Heart left ventricle (tissue), 16 donors: ENCODE measurements at regions not wholly inside any gene's neighbourhood (a gene's known extent, or its start where the extent isn't known, plus 50 kb on each side); places are given as distances from the start of the nearest gene placed in this dataset.
"Not testable (repeated sequence)": the region's sequence is repeated elsewhere in the genome, so short reads cannot be mapped to it uniquely, and the experiment has no call there.

Experiments
- ATAC-seq, 4 donors: fragments of 200-7000 bp; cut with Tn5 transposase; one replicate each; pipeline ENCODE4 v1.9.1; 2020 to 2022; ENCODE audit warnings: moderate library complexity in 4 of 4, mild to moderate bottlenecking in 3 of 4, moderate number of reproducible peaks in 1 of 4
- DNase-seq, 5 donors: peaks; one replicate each; pipeline ENCODE4 v3.0.0-alpha.2; 2020
- H3K27ac ChIP-seq, 12 donors: fragments of 200-600 bp; sonication (generic) in 4 of 12; one replicate each; pipeline versions ENCODE4 v1.5.0 to v1.8.0; 2016 to 2022; ENCODE audit warnings: mild to moderate bottlenecking in 2 of 12
- H3K27me3 ChIP-seq, 9 donors: fragments of 200-600 bp; sonication (generic) in 2 of 9; one replicate each; pipeline versions ENCODE4 v1.5.1 to v1.8.0; 2016 to 2022; ENCODE audit warnings: mild to moderate bottlenecking in 3 of 9
- H3K36me3 ChIP-seq, 9 donors: fragments of 200-600 bp; sonication (generic) in 2 of 9; one replicate each; pipeline versions ENCODE4 v1.5.0 to v1.8.0; 2018 to 2022; ENCODE audit warnings: mild to moderate bottlenecking in 2 of 9
- H3K4me1 ChIP-seq, 12 donors: fragments of 200-600 bp; sonication (generic) in 4 of 12; one replicate each; pipeline versions ENCODE4 v1.5.0 to v1.8.0; 2016 to 2022; ENCODE audit warnings: mild to moderate bottlenecking in 3 of 12
- H3K4me3 ChIP-seq, 12 donors: fragments of 200-600 bp; sonication (generic) in 4 of 12; one replicate each; pipeline versions ENCODE4 v1.5.0 to v1.8.0; 2017 to 2022; ENCODE audit warnings: mild to moderate bottlenecking in 9 of 12, moderate library complexity in 4 of 12
- H3K9me3 ChIP-seq, 12 donors: fragments of 200-600 bp; sonication (generic) in 4 of 12; one replicate each; pipeline versions ENCODE4 v1.5.0 to v1.8.0; 2016 to 2022; ENCODE audit warnings: mild to moderate bottlenecking in 1 of 12
- POLR2A ChIP-seq, 2 donors: fragments of 450-650 bp; IDR thresholded peaks; one replicate each; pipeline ENCODE4 v1.6.1; 2017; ENCODE audit warnings: antibody characterized with exemption in 2 of 2, mild to moderate bottlenecking in 2 of 2, moderate library complexity in 2 of 2
- WGBS, 4 donors: extraction: QIAGEN DNeasy Blood & Tissue Kit in 2 of 4; methylation state at CpG; one replicate each; pipeline versions ENCODE4 v1.1.5 to v1.1.7; 2013 to 2018; 5-methylcytosine and 5-hydroxymethylcytosine counted together
- intact Hi-C, 10 donors: fragments of 100-400 bp; cut with DNase I; formaldehyde crosslinking; loops; one replicate each; pipeline versions ENCODE4 v1.11.1 to v1.14.2; 2022
- TF ChIP-seq, protein P1 (sequence below), 12 donors: fragments of 200-600 bp; sonication (generic) in 4 of 12; IDR thresholded peaks; one replicate each; pipeline versions ENCODE4 v1.5.0 to v1.8.0; 2018 to 2022; ENCODE audit warnings: antibody characterized with exemption in 12 of 12, mild to moderate bottlenecking in 5 of 12
- donor health status: ischemic (EF 13 %, LVEDD 7.1; RV severe dilation, severe dysfunction).
- donor health status: healthy with polysubstance abuse.
- donor health status: DM: no; HTN: yes; CAD: no.
- donor health status: DM: no; HTN: no; CAD: no.
- donor health status: ischemic (EF 25% LVEDD 6.9; RV normal size, moderate dysfunction).
- donor health status: ischemic (EF 25% LVEDD 5.7; RV mildly dilated, moderate dysfunction).
- donor health status: healthy.
- donor health status: DM: yes; HTN: yes; CAD: no.
- donor health status: ischemic (EF 35%, LVEDD 5.7; RV mildly dilated, moderate dysfunction).
- donor health status: nonischemic (EF 11% LVEDD 7.7; RV severe dilation, severe dysfunction).
- donor health status: DM: yes; HTN: yes; CAD: no.
- donor health status: PGD.
- donor health status: ischemic (EF 29% LVEDD 5.4; RV normal size, mild dysfunction).
- donor health status: nonischemic (EF 23%, LVEDD 6.1; RV moderate dilation, normal function).

DNA sequence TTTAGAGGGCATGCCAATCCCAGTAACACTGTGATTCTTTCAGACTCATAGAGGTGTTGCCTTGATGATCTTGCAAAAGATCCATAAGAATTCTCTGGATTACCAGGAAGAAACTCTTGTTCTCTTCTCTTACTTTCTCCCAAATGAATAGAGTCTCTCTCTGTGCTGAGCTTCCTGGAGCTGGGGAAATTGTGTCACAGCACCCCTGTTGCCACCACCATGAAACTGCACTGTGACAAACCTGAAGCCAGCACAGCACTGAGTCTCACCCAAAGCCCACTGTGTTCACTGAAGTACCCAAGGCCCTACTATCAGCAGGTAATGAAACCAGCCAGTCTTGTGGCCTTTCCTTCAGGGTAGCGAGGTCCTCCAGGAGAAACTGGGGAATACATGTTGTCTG, 332.7 kb upstream of the FGF16 start:
- ATAC-seq = no peak
- H3K4me3 ChIP-seq = no peak overlapping the region
- no peaks in the 10 kb centered on the region for H3K4me1 ChIP-seq
- TF ChIP-seq POLR2A (IDR thresholded peaks at IDR 0.05) = no peak
- TF ChIP-seq, protein P1, sequence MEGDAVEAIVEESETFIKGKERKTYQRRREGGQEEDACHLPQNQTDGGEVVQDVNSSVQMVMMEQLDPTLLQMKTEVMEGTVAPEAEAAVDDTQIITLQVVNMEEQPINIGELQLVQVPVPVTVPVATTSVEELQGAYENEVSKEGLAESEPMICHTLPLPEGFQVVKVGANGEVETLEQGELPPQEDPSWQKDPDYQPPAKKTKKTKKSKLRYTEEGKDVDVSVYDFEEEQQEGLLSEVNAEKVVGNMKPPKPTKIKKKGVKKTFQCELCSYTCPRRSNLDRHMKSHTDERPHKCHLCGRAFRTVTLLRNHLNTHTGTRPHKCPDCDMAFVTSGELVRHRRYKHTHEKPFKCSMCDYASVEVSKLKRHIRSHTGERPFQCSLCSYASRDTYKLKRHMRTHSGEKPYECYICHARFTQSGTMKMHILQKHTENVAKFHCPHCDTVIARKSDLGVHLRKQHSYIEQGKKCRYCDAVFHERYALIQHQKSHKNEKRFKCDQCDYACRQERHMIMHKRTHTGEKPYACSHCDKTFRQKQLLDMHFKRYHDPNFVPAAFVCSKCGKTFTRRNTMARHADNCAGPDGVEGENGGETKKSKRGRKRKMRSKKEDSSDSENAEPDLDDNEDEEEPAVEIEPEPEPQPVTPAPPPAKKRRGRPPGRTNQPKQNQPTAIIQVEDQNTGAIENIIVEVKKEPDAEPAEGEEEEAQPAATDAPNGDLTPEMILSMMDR (IDR thresholded peaks at IDR 0.05) = no peak
- H3K27ac ChIP-seq = no peak overlapping the region
- DNase-seq = no peak
- no peaks in the 10 kb centered on the region for H3K27me3 ChIP-seq
- H3K36me3 ChIP-seq = no peaks in the 10 kb centered on the region
- WGBS, 4 donors = 50 to 86% (median 65%) methylated on average over 1 of the region's 1 CpG
- no peaks in the 10 kb centered on the region for H3K9me3 ChIP-seq
- intact Hi-C loops = no loop called here

DNA sequence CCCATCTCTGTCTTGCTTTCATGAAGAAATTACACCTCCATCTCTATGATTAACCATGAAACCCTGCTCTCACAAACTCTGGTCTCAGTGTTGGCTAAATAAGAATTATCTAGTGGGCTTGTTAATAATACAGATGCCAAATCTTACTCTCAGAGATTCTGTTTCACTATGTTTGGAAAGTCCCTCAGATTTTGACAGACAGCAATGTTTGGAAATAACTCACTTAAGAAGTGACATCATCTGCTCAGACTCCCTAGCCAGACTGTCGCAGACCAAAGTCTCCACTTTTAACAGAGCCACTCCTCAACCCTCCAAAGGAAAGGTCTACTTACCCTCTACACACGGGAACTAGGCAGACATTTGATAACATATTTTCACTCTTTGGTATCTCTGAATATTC, 328.5 kb upstream of the FGF16 start:
- intact Hi-C loops = no loop called here
- Histone ChIP-seq H3K27me3 (no peaks in the 10 kb centered on the region), H3K4me1 (no peaks in the 10 kb centered on the region), H3K27ac (no peak overlapping the region), H3K9me3 (peaks cover 0 to 10% (median 0%) of the 10 kb centered on the region in 12 donors), H3K4me3 (no peak overlapping the region), H3K36me3 (no peaks in the 10 kb centered on the region)
- TF ChIP-seq, protein P1 (IDR thresholded peaks at IDR 0.05) = no peak
- no peak for TF ChIP-seq POLR2A (IDR thresholded peaks at IDR 0.05)
- ATAC-seq = no peak
- 23 to 72% (median 42%) methylated on average over 2 of the region's 2 CpGs for WGBS, 4 donors
- no peak for DNase-seq

DNA sequence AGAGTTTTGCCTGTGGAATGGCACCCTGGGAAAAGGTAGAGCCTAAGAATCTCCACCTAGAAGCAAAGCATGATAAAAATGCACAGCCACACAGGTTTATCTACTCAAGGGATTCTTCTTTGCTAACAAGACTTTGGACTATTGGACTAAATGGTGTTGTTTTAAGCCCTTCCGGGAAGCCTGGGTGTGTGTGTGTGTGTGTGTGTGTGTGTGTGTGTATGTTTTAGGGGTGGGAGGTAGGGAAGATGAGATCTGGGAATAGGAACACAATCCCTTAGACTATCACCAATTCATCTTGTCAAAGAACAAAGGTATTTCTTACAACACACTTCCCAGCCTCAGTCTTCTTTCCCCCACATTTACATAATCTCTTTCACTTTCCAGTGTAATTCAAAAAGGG, 327.5 kb upstream of the FGF16 start:
- Histone ChIP-seq H3K27me3 (no peaks in the 10 kb centered on the region), H3K9me3 (peaks cover 0 to 10% (median 0%) of the 10 kb centered on the region in 12 donors), H3K36me3 (no peaks in the 10 kb centered on the region), H3K4me1 (no peaks in the 10 kb centered on the region), H3K4me3 (no peak overlapping the region), H3K27ac (no peak overlapping the region)
- DNase-seq (no peak), ATAC-seq (no peak)
- 55 to 79% (median 64%) methylated on average over 1 of the region's 1 CpG for WGBS, 4 donors
- intact Hi-C loops = no loop called here
- TF ChIP-seq POLR2A (IDR thresholded peaks at IDR 0.05) = no peak
- TF ChIP-seq, protein P1 (IDR thresholded peaks at IDR 0.05) = no peak

DNA sequence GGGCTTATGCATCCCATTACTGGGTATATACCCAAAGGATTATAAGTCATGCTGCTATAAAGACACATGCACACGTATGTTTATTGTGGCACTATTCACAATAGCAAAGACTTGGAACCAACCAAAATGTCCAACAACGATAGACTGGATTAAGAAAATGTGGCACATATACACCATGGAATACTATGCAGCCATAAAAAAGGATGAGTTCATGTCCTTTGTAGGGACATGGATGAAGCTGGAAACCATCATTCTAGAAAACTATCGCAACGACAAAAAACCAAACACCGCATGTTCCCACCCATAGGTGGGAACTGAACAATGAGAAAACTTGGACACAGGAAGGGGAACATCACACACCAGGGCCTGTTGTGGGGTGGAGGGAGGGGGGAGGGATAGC, 323.3 kb upstream of the FGF16 start:
- H3K27me3 ChIP-seq, H3K27ac ChIP-seq, intact Hi-C loops, H3K36me3 ChIP-seq, H3K4me3 ChIP-seq, DNase-seq, H3K4me1 ChIP-seq, H3K9me3 ChIP-seq, ATAC-seq: not testable (repeated sequence)
- 85 to 96% (median 89%) methylated on average over 4 to 5 of the region's 5 CpGs for WGBS, 4 donors

DNA sequence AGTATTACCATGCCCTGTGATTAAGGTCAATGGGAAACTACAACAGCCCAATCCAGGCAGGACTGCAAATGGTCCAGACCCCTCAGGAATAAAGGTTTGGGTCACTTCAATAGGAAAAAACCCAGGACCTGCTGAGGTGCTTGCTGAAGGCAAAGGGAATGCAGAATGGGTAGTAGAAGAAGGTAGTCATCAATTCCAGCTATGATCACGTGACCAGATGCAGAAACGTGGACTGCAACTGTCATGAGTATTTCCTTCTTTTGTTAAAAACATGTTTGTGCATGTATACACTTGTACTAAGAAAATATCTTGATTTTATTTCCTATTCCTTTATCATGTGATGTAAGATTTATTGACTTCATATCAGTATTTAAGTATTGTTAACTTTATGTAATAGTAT, 319.6 kb upstream of the FGF16 start:
- H3K4me3 ChIP-seq, DNase-seq, H3K27me3 ChIP-seq, intact Hi-C loops, ATAC-seq, H3K36me3 ChIP-seq, H3K27ac ChIP-seq, H3K4me1 ChIP-seq: not testable (repeated sequence)
- H3K9me3 ChIP-seq = peaks cover 0 to 10% (median 0%) of the 10 kb centered on the region in 12 donors
- 37 to 53% (median 45%) methylated on average over 2 of the region's 2 CpGs for WGBS, 4 donors
